ENCODE measurements at regions not wholly inside any gene's neighbourhood (a gene's known extent, or its start where the extent isn't known, plus 50 kb on each side); places are given as distances from the start of the nearest gene placed in this dataset.

- Histone ChIP-seq H3K79me2 (ENCODE audit: low read depth) (no peaks in the 10 kb centered on the region), H3K4me2 (no peak overlapping the region), H3K27ac (no peak overlapping the region), H3K4me1 (replicated peaks; ENCODE audit: insufficient read depth) (no peaks in the 10 kb centered on the region), H3K9me3 (ENCODE audit: insufficient read depth, low read depth) (no peaks in the 10 kb centered on the region), H3K36me3 (ENCODE audit: low read depth) (no peaks in the 10 kb centered on the region), H3F3A (ENCODE audit: insufficient read depth, low read depth) (no peaks in the 10 kb centered on the region), H3K4me3 (no peak overlapping the region), H2AFZ (no peak overlapping the region), H3K27me3 (ENCODE audit: insufficient read depth, low read depth) (peaks cover 21% of the 10 kb centered on the region; the same call in 1 of the 2 replicates), H3K9me2 (ENCODE audit: insufficient read depth) (no peaks in the 10 kb centered on the region), H4K20me1 (ENCODE audit: insufficient read depth) (no peaks in the 10 kb centered on the region)
- no peak for TF ChIP-seq CTCF (conservative IDR thresholded peaks at IDR 0.05)
- TF ChIP-seq EZH2 (IDR thresholded peaks at IDR 0.05; ENCODE audit: low read depth), result no peak
- intact Hi-C loops (cut with micrococcal nuclease; ENCODE audit: unreplicated experiment), result no loop called here
- BruUV-seq (replicated peaks), result no TSS peak
- CTCF ChIA-PET, result no interaction called here
- no peak for DNase-seq
- POLR2A ChIA-PET (ENCODE audit: unreplicated experiment), result no interaction called here
Measured at GRCh38 chr1:172756024-172756423, 97.1 kb downstream of the FASLG start.

DNA sequence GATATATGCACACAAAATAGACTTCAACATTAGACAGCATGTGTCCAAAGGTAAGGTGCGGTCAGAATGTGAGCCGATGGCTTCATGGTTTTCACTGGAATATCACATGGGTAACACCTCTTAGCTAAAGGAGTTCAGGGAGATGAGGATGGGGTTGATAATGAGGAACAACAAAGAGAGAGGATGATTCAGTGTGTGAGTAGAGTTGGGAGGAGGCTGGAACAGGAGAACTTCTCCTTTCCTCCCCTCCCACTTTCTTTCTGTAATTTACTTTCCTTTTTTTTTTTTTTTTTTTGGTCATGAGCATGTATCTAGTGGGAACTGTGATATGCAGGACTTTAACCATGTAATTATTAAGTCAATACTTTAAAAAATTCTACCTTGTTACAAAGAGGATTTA is 99.4 kb downstream of the FASLG start:
- H3K9me3 ChIP-seq (ENCODE audit: insufficient read depth, low read depth), result no peaks in the 10 kb centered on the region
- ChIA-PET POLR2A (ENCODE audit: unreplicated experiment) (no interaction called here), CTCF (no interaction called here)
- no peaks in the 10 kb centered on the region for H3K9me2 ChIP-seq (ENCODE audit: insufficient read depth)
- no peak overlapping the region for H3K4me2 ChIP-seq
- H3K27me3 ChIP-seq (ENCODE audit: insufficient read depth, low read depth), result peaks cover 6% of the 10 kb centered on the region; the same call in 1 of the 2 replicates
- no peaks in the 10 kb centered on the region for H4K20me1 ChIP-seq (ENCODE audit: insufficient read depth)
- no peak overlapping the region for H3K27ac ChIP-seq
- no peak for DNase-seq
- H3K4me3 ChIP-seq, result no peak overlapping the region
- no peaks in the 10 kb centered on the region for H3F3A ChIP-seq (ENCODE audit: insufficient read depth, low read depth)
- H3K4me1 ChIP-seq (replicated peaks; ENCODE audit: insufficient read depth), result 0 out of 2 replicates have a peak, but pooled peaks cover 4% of the 10 kb centered on the region
- intact Hi-C loops (cut with micrococcal nuclease; ENCODE audit: unreplicated experiment), result no loop called here
- no peak for TF ChIP-seq EZH2 (IDR thresholded peaks at IDR 0.05; ENCODE audit: low read depth)
- no peak for TF ChIP-seq CTCF (conservative IDR thresholded peaks at IDR 0.05)
- no peaks in the 10 kb centered on the region for H3K36me3 ChIP-seq (ENCODE audit: low read depth)
- H3K79me2 ChIP-seq (ENCODE audit: low read depth), result no peaks in the 10 kb centered on the region
- no TSS peak for BruUV-seq (replicated peaks)
- no peak overlapping the region for H2AFZ ChIP-seq

DNA sequence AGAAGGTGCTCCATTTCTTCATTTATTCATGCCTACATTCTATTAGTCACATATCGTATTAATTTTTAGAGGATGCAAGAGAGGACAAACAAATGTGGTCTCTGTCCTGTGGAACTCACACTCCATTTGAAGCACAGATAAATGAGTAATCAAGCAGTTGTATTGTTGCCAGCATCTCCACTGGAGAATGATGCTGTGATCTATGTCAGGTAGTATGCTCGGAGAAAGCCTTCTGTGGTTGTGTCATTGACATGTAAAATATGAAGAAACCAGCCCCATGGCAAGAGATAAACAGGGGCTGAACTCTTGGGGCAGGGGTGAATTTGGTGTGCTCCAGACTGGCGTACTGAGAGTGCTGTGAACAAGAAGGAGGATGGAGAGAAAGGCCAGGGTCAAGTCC is 101.2 kb downstream of the FASLG start:
- BruUV-seq (replicated peaks), result no TSS peak
- Histone ChIP-seq H3K79me2 (ENCODE audit: low read depth) (no peaks in the 10 kb centered on the region), H3K36me3 (ENCODE audit: low read depth) (no peaks in the 10 kb centered on the region), H3K9me3 (ENCODE audit: insufficient read depth, low read depth) (no peaks in the 10 kb centered on the region), H3K27ac (no peak overlapping the region), H2AFZ (no peak overlapping the region), H3K4me3 (no peak overlapping the region), H3K4me2 (no peak overlapping the region), H3F3A (ENCODE audit: insufficient read depth, low read depth) (no peaks in the 10 kb centered on the region), H3K4me1 (replicated peaks; ENCODE audit: insufficient read depth) (0 out of 2 replicates have a peak, but pooled peaks cover 4% of the 10 kb centered on the region), H4K20me1 (ENCODE audit: insufficient read depth) (no peaks in the 10 kb centered on the region), H3K9me2 (ENCODE audit: insufficient read depth) (no peaks in the 10 kb centered on the region), H3K27me3 (ENCODE audit: insufficient read depth, low read depth) (peaks cover 4% of the 10 kb centered on the region; the same call in 1 of the 2 replicates)
- TF ChIP-seq CTCF (conservative IDR thresholded peaks at IDR 0.05), result no peak
- TF ChIP-seq EZH2 (IDR thresholded peaks at IDR 0.05; ENCODE audit: low read depth), result no peak
- DNase-seq, result no peak
- ChIA-PET CTCF (no interaction called here), POLR2A (ENCODE audit: unreplicated experiment) (no interaction called here)
- intact Hi-C loops (cut with micrococcal nuclease; ENCODE audit: unreplicated experiment), result no loop called here
